ENCODE measurements at regions not wholly inside any gene's neighbourhood (a gene's known extent, or its start where the extent isn't known, plus 50 kb on each side); places are given as distances from the start of the nearest gene placed in this dataset.

DNA sequence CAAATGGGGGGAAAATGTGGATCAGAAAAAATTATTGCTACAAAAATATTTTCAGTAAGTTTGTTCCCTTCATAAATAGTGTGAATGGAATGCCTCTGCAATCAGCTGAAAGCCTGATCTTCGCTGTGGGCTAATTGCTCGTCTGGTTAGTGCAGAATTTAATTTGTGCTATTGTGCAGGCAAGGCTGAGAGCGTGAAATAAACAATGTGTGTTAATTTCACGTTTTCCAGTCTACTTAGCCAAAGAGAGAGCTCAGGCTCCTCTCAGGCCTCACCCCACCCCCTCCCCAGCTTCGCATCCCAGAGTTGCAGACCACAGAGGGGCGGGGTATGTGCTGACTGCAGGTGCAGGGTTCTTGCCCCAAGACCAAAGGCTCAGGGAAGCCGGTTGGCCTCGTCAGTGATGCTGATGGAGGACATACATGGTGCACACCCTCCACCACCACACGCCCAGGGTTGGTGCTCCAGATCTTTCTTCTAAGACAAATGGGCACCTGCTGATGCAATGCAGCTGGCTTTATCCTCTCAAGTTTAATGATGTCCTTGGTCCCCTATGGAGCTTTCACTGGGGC lies 302.6 kb upstream of the SLC14A2 start:
- no peak for TF ChIP-seq POLR2A (IDR thresholded peaks at IDR 0.05; ENCODE audit: low read depth, low read length)
- TF ChIP-seq PAX5 (IDR thresholded peaks at IDR 0.05; ENCODE audit: insufficient read depth, low read length, severe bottlenecking): no peak
- no peak for TF ChIP-seq POLR2AphosphoS5 (IDR thresholded peaks at IDR 0.05; ENCODE audit: low read depth, low read length)
- no peak for TF ChIP-seq POU2F2 (IDR thresholded peaks at IDR 0.05; ENCODE audit: low read depth, low read length)
